Endothelial cell of umbilical vein (primary cell): ENCODE measurements at regions not wholly inside any gene's neighbourhood (a gene's known extent, or its start where the extent isn't known, plus 50 kb on each side); places are given as distances from the start of the nearest gene placed in this dataset.

Source experiments
- CTCF ChIP-seq, 2 donors: IDR thresholded peaks; 1 replicate in 1 of 2; 2 replicates in 1 of 2; pipeline ENCODE4 v1.5.1; 2011; ENCODE audit warnings: low read length in 2 of 2, mild to moderate bottlenecking in 2 of 2, moderate library complexity in 2 of 2, control low read depth in 1 of 2, inconsistent platforms in 1 of 2, low read depth in 1 of 2; ENCODE audit not compliant: insufficient read depth in 1 of 2; ENCODE audit errors: extremely low read depth in 1 of 2
- EZH2 ChIP-seq: IDR thresholded peaks from 2 replicates; pipeline ENCODE4 v1.6.1; 2012; ENCODE audit warnings: borderline replicate concordance, low read depth, mild to moderate bottlenecking, moderate library complexity, low read length, inconsistent platforms; ENCODE audit not compliant: severe bottlenecking
- FOS ChIP-seq: IDR thresholded peaks from 2 replicates; pipeline ENCODE4 v1.6.1; 2011; ENCODE audit warnings: mild to moderate bottlenecking, low read length, moderate library complexity, borderline replicate concordance; ENCODE audit not compliant: insufficient read depth
- GATA2 ChIP-seq: IDR thresholded peaks from 2 replicates; pipeline ENCODE4 v1.7.0; 2011; ENCODE audit warnings: low read depth, mild to moderate bottlenecking, moderate library complexity, mixed read lengths, low read length; ENCODE audit not compliant: insufficient read length, insufficient read depth
- JUN ChIP-seq: IDR thresholded peaks from 2 replicates; pipeline ENCODE4 v1.6.1; 2011; ENCODE audit warnings: borderline replicate concordance, low read depth; ENCODE audit not compliant: insufficient read length, insufficient read depth
- MAX ChIP-seq: IDR thresholded peaks from 2 replicates; pipeline ENCODE4 v1.6.1; 2011; ENCODE audit not compliant: insufficient read depth, insufficient read length
- MYC ChIP-seq: IDR thresholded peaks from one replicate; pipeline ENCODE4 v1.6.1; 2011; ENCODE audit warnings: mild to moderate bottlenecking, low read depth, low read length
- POLR2A ChIP-seq: IDR thresholded peaks from 2 replicates; pipeline ENCODE4 v1.6.1; 2012; ENCODE audit warnings: low read depth, mild to moderate bottlenecking, control low read depth, low read length
- POLR2AphosphoS5 ChIP-seq: IDR thresholded peaks from 2 replicates; pipeline ENCODE4 v1.6.1; 2012; ENCODE audit warnings: low read depth, mild to moderate bottlenecking, control low read depth, low read length, moderate library complexity; ENCODE audit not compliant: insufficient read depth

- TF ChIP-seq JUN (no peak), CTCF (IDR thresholded peaks at IDR 0.05; ENCODE audit: extremely low read depth in 1 of 2, insufficient read depth in 1 of 2, low read depth in 1 of 2, low read length in 2 of 2) (no peak), MYC (no peak), POLR2AphosphoS5 (no peak), EZH2 (no peak), POLR2A (no peak), FOS (no peak), GATA2 (no peak), MAX (no peak)
Observed at GRCh38 chr13:79786176-79786575, 305.2 kb downstream of the NDFIP2 start.
